NCI-H2029 (cell line): ENCODE measurements at regions not wholly inside any gene's neighbourhood (a gene's known extent, or its start where the extent isn't known, plus 50 kb on each side); places are given as distances from the start of the nearest gene placed in this dataset.
"Not testable (repeated sequence)": the region's sequence is repeated elsewhere in the genome, so short reads cannot be mapped to it uniquely, and the experiment has no call there.

Experiments
- DNase-seq: peaks from one replicate; lab custom pipeline; 2025; lab: John Stamatoyannopoulos, UW

GRCh38 chr5:92023555-92023954, 640.4 kb upstream of the ARRDC3 start:
- no peak for DNase-seq

DNA sequence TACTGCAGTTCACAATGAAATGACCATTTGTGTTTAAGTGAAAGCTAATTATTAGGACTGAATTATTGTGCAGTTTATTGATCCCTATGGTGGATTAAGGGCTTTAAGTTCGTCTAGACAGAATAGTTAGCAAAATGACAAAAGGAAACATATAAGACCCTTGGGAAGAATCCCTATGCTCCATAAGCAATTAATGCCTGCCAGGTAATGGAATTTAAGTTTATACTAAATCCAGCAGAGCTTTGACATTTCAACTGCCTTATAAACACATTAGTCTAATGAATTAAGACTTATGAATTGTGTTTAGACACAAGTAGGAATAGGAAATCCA, 640.0 kb upstream of the ARRDC3 start:
- DNase-seq: no peak

GRCh38 chr5:92022415-92023140, 639.5 kb upstream of the ARRDC3 start:
- DNase-seq: no peak

GRCh38 chr5:92019376-92019990, 636.4 kb upstream of the ARRDC3 start:
- DNase-seq: peak; percentile 2

- no peak for DNase-seq
Measured at GRCh38 chr5:92017776-92018175, 634.7 kb upstream of the ARRDC3 start.

DNA sequence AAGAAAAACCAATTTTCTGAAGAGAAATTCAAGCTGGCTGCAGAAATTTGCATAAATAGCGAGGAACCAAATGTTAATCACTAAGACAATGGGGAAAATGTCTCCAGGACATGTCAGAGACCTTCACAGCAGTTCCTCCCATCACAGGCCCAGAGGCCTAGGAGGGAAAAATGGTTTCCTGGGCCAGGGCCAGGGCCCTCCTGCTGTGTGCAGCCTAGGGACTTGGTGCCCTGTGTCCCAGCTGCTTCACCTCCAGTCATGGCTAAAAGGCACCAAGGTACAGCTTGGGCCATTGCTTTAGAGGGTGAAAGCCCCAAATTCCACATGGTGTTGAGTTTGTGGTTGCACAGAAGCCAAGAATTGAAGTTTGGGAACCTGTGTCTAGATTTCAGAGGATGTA, 628.7 kb upstream of the ARRDC3 start:
- not testable (repeated sequence) for DNase-seq

- no peak for DNase-seq
Measured at GRCh38 chr5:92003806-92004205, 620.7 kb upstream of the ARRDC3 start.

GRCh38 chr5:92002721-92003274, 619.7 kb upstream of the ARRDC3 start:
- no peak for DNase-seq

GRCh38 chr5:91998774-91999173, 615.7 kb upstream of the ARRDC3 start:
- no peak for DNase-seq

DNA sequence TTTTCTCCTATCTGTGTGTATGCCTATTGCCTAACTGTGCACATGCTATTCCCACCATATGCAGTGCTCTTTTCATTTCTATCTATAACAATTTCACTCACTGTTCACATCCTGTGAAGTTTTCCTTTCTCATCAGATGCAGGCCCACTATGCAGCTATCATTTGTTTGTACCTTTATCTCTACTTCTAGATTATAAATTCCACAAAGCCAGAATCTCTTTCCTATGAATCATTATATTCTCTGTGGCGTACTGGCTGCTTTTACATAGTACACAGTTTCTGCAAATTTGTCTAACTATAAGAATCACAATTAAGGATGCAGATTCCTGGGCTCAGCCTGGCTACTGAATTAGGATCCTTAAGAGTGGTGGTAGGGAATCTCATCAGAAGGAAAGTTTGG, 600.8 kb upstream of the ARRDC3 start:
- no peak for DNase-seq

- no peak for DNase-seq
Measured at GRCh38 chr5:91978221-91978882, 595.2 kb upstream of the ARRDC3 start.

DNA sequence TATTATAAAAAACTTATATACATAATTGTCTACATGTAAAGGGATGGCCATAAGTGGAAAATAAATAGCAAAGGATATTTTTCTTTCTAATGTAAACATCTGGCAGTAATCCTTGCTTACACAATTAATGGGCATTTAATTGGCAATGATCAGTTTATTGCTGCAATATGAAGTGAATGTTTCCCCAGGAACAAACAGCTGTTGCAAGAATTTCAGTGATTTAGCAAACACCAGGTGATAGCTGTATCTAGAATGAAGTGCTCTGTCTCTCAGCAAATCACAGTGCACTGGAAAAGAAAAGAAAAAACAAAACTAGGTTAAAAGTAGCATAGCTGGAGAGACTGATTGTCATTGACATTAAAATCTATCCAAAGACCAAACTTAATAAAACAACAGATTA, 594.5 kb upstream of the ARRDC3 start:
- no peak for DNase-seq

- no peak for DNase-seq
Measured at GRCh38 chr5:91976451-91976850, 593.3 kb upstream of the ARRDC3 start.

DNA sequence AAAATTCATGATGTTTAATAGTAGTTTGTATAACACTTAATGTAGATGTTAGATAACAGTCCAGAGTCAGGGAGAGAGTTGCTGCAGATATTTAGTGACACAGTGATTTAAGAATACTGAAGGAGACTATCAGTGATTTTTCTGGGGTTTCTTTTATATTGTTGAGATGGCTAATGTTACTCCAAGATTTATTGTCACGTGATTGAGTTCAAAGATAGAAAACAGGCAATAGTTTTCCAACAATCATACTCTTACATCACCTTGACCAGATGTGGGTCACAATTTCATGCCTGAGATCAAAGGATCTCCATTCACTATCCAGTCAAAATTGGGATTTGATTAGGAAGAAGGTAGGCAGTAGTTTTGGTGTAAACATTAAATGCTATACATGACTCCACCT, 580.0 kb upstream of the ARRDC3 start:
- no peak for DNase-seq

DNA sequence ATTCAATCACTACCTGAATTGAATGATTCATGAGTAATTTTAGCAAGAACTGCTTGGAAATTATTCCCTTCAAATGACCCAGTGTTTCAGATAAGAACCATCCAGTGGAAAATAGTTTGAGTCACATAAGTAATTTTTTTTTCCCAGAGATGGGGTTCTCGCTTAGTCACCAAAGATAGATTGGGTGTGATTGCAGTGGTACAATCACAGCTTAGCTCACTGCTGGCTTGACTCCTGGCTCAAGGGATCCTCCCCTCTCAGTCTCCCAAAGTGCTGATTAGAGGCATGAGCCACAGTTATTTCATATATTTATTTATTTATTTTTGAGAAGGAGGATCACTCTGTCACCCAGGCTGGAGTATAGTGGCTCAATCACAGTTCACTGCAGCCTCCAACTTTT, 574.5 kb upstream of the ARRDC3 start:
- no peak for DNase-seq

DNA sequence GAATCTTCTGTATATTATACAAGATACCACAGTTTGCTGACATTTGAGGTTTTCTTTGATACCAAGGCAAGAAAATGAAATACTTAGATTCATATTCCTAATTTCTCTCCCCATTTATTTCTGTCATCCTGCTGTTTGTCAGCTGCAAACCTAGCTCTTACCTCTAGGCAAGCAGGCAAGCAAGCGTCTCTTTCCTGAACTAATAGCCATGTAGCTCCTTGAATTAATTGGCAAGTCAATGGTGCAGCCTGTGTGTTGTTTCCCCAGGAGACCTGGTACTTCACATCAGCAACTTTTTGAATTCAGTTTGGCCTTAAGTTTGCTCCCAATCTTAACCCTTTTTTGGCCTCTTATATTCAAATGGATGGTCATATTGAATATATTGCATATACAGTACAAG, 573.6 kb upstream of the ARRDC3 start:
- no peak for DNase-seq

DNA sequence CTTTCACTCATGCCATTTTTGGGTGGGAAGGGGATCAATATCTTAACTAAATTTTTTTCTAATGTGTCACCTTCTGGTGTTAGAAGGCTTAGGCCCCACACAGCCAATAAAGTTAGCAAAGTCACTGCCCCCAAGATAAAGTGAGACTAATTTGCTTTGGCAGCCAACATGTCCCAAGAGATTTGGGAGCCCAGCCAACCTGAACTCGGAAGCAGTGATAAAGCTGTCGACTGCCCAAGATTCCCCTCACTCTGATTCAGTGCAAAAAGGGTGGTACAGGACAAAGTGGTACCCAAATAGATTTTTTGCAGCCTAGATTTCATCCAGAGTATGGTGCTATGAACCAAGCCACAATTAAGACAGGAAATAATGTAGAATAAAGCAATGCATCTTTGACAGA, 572.5 kb upstream of the ARRDC3 start:
- DNase-seq: no peak

DNA sequence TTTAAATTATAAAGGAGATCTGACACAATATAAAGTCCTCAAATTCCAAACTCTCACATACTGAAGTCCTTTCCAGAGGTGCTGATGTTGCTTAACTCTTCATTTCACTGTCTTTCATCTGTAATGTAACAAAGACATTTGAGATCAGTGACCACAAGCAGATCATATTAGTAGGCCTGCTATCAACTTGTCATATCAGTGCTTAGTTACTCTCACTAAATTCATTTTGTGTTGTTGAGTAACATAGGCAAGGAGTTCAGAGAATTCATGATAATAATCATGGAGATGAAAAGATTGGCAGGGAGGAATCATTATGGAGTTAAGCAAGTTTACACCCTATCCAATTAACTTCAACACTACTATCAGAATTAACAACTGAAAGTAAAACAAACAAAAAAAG, 571.0 kb upstream of the ARRDC3 start:
- DNase-seq: no peak

DNA sequence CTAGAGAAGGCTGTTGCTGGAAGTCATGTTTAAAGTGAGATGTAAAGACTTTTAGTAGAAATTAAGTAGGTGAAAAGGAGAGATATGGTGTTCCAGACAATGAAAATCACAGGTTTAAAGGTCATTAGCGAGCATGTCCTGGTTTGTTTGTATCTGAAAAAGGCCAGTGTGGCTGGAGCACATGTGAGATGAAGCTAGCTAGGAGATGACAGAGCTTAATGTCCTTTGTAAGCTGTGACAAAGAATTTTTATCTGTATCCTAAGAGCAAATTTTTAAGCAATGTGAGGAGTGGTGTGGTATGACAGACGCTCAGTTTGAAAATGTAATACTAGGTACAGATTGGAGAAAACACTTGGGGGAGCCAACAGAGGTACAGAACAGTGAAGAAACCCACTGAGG, 567.2 kb upstream of the ARRDC3 start:
- DNase-seq: no peak

DNA sequence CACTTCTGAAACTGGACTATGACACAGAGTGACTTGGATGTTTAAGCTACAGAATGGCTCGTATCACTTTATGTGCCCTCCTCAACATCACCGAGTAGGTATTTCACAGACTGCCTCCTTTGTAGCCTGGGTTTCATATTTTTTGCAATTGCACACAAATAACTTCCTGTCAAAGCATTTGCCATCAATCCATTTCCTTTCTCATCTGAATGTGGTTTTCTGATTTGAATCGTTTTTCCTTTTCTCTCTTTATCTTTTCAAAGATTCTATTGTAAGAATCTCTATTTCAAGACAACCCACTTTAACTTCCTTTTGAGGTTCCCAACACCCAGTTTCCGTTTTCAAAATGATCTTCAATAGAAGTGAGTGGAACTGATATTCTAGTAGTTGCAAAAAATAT, 563.8 kb upstream of the ARRDC3 start:
- DNase-seq: no peak

DNA sequence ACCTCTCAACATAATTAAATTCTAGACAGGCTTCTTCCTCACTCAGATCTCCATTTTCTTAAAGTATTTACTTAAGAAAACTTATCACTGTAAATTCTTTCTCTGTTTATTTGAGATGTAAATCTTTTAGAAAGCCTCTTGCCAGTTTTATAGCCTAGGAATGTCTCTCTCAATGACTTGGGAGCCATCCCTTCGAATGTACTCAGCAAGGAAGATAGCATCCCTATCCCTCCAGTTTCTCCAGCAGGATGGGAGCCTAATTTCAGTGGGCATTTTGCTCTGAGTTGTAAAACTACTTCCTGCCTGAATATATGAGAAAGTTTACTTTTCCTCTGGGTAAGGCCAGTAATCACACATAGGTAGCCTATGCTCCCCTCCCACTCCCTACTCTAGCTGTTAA, 558.5 kb upstream of the ARRDC3 start:
- no peak for DNase-seq

GRCh38 chr5:91938441-91938840, 555.3 kb upstream of the ARRDC3 start:
- DNase-seq: no peak

GRCh38 chr5:91937121-91937520, 554.0 kb upstream of the ARRDC3 start:
- no peak for DNase-seq

GRCh38 chr5:91929522-91929817, 546.4 kb upstream of the ARRDC3 start:
- DNase-seq: no peak
